GM12878 (cell line): ENCODE measurements at regions not wholly inside any gene's neighbourhood (a gene's known extent, or its start where the extent isn't known, plus 50 kb on each side); places are given as distances from the start of the nearest gene placed in this dataset.

Experiments used
- ATAC-seq: fragments of 200-7000 bp; cut with Tn5 transposase; 3 replicates; pipeline ENCODE4 v1.9.1; 2020; ENCODE audit warnings: mild to moderate bottlenecking, moderate library complexity
- BruUV-seq: library from RNA; stranded (reverse); fragments of 400-500 nt; replicated peaks from 2 replicates; lab custom pipeline; 2021; lab: Mats Ljungman, UMichigan
- CTCF ChIA-PET: fragments of 300-600 bp; sonication (Branson Sonifier 250); formaldehyde crosslinking; extraction: SDS; loops from one replicate; lab custom pipeline; 2021; ENCODE audit warnings: inconsistent platforms; lab: Yijun Ruan, JAX
- POLR2A ChIA-PET: fragments of 350-600 bp; formaldehyde crosslinking; extraction: SDS; loops from one replicate; lab custom pipeline; 2021; ENCODE audit warnings: inconsistent platforms; lab: Charles Lee
- RAD21 ChIA-PET: fragments of 300-600 bp; sonication (Branson Sonifier 250); formaldehyde crosslinking; loops from one replicate; lab custom pipeline; 2023; ENCODE audit warnings: antibody characterized with exemption; ENCODE audit not compliant: unreplicated experiment; lab: Charles Lee
- SMC1A ChIA-PET: fragments of 300-600 bp; sonication (Branson Sonifier 250); formaldehyde crosslinking; loops from one replicate; lab custom pipeline; 2023; ENCODE audit not compliant: unreplicated experiment, uncharacterized antibody; lab: Charles Lee
- DNase-seq: peaks from one replicate; pipeline ENCODE4 v3.0.0-alpha.2; 2011; ENCODE audit warnings: low read depth, low spot score
- FAIRE-seq: peaks from 3 replicates; lab custom pipeline; 2011; peaks lifted over from hg19 to GRCh38; lab: Jason Lieb, UNC
- H2AFZ ChIP-seq: 2 replicates; pipeline ENCODE4 v1.6.0; 2011; ENCODE audit warnings: low read depth, low read length, control low read depth; ENCODE audit not compliant: control insufficient read depth
- H3K27ac ChIP-seq: 2 replicates; pipeline ENCODE4 v1.5.1; 2011; ENCODE audit warnings: control low read depth; ENCODE audit not compliant: control insufficient read depth, insufficient read depth
- H3K27me3 ChIP-seq, 2 experiments: replicated peaks in 1 of 2; 2 replicates each; pipeline versions ENCODE4 v1.6.0 to v1.6.1; 2011; ENCODE audit warnings: low read length in 1 of 2; ENCODE audit not compliant: control insufficient read depth in 2 of 2, insufficient read depth in 2 of 2
- H3K36me3 ChIP-seq, 2 experiments: 2 replicates each; pipeline ENCODE4 v1.5.1; 2011; ENCODE audit warnings: low read length in 1 of 2; ENCODE audit not compliant: control insufficient read depth in 2 of 2, insufficient read depth in 2 of 2
- H3K4me1 ChIP-seq: 2 replicates; pipeline ENCODE4 v1.6.1; 2011; ENCODE audit warnings: mild to moderate bottlenecking, low read length, moderate library complexity, mixed read lengths; ENCODE audit not compliant: control insufficient read depth, insufficient read depth
- H3K4me2 ChIP-seq: 2 replicates; pipeline ENCODE4 v1.6.0; 2011; ENCODE audit warnings: control low read depth; ENCODE audit not compliant: control insufficient read depth, insufficient read depth
- H3K4me3 ChIP-seq: fragments of 200-600 bp; sonication (generic); 2 replicates; pipeline ENCODE4 v1.5.1; 2016
- H3K79me2 ChIP-seq: 2 replicates; pipeline ENCODE4 v1.6.0; 2011; ENCODE audit warnings: low read length; ENCODE audit not compliant: control insufficient read depth, insufficient read depth
- H3K9ac ChIP-seq: 2 replicates; pipeline ENCODE4 v1.8.0; 2011; ENCODE audit warnings: low read length, control low read depth, mixed read lengths; ENCODE audit not compliant: control insufficient read depth, insufficient read depth
- H3K9me3 ChIP-seq: replicated peaks from 3 replicates; pipeline ENCODE4 v1.5.1; 2011; ENCODE audit warnings: mild to moderate bottlenecking, low read length; ENCODE audit not compliant: control insufficient read depth, insufficient read depth
- H4K20me1 ChIP-seq: 2 replicates; pipeline ENCODE4 v1.6.0; 2011; ENCODE audit not compliant: control insufficient read depth, insufficient read depth
- BCLAF1 ChIP-seq: fragments of 450-650 bp; IDR thresholded peaks from 2 replicates; pipeline ENCODE4 v1.6.1; 2017; ENCODE audit warnings: antibody characterized with exemption, mild to moderate bottlenecking, moderate library complexity
- CEBPB ChIP-seq, 2 experiments: fragments of 150-350 bp in 1 of 2; IDR thresholded peaks; 2 replicates each; pipeline ENCODE4 v1.6.1; 2012 to 2014; ENCODE audit warnings: low read depth in 2 of 2, low read length in 2 of 2, borderline replicate concordance in 1 of 2, inconsistent platforms in 1 of 2
- CTCF ChIP-seq, 3 experiments: IDR thresholded peaks in 2 of 3; conservative IDR thresholded peaks in 1 of 3; 2 replicates each; pipeline ENCODE4 v1.5.1; 2011; ENCODE audit warnings: low read depth in 3 of 3, low read length in 3 of 3, mild to moderate bottlenecking in 3 of 3, control low read depth in 2 of 3, moderate library complexity in 2 of 3, inconsistent platforms in 1 of 3, mixed read lengths in 1 of 3; ENCODE audit not compliant: control insufficient read depth in 2 of 3, insufficient read depth in 1 of 3; ENCODE audit errors: extremely low read depth in 1 of 3
- CUX1 ChIP-seq: IDR thresholded peaks from 2 replicates; pipeline ENCODE4 v1.6.1; 2012; ENCODE audit warnings: improper control_type of control experiment, low read depth, low read length; ENCODE audit not compliant: insufficient replicate concordance
- E2F4 ChIP-seq: IDR thresholded peaks from 2 replicates; pipeline ENCODE4 v1.6.1; 2012; ENCODE audit warnings: low read depth, low read length, improper control_type of control experiment
- EGR1 ChIP-seq, 2 experiments: IDR thresholded peaks; 1 replicate in 1 of 2; 2 replicates in 1 of 2; pipeline ENCODE4 v1.6.1; 2011 to 2012; ENCODE audit warnings: low read depth in 2 of 2, low read length in 2 of 2, borderline replicate concordance in 1 of 2, mild to moderate bottlenecking in 1 of 2, moderate library complexity in 1 of 2
- MTA2 ChIP-seq: fragments of 450-650 bp; IDR thresholded peaks from 2 replicates; pipeline ENCODE4 v1.6.1; 2016; ENCODE audit warnings: low read depth, mild to moderate bottlenecking, moderate library complexity
- SKIL ChIP-seq: fragments of 450-650 bp; IDR thresholded peaks from 2 replicates; pipeline ENCODE4 v1.6.1; 2017; ENCODE audit warnings: mild to moderate bottlenecking, low read depth, inconsistent platforms; ENCODE audit not compliant: poor library complexity, severe bottlenecking
- STAT3 ChIP-seq: IDR thresholded peaks from 2 replicates; pipeline ENCODE4 v1.6.1; 2011; ENCODE audit warnings: low read depth, low read length, improper control_type of control experiment
- ZNF622 ChIP-seq: fragments of 450-650 bp; IDR thresholded peaks from 2 replicates; pipeline ENCODE4 v1.6.1; 2017; ENCODE audit warnings: mild to moderate bottlenecking, inconsistent platforms
- WGBS: methylation state at CpG from one replicate; pipeline ENCODE4 v1.1.6; 2016; ENCODE audit warnings: low lambda C conversion rate; ENCODE audit not compliant: insufficient replicate concordance, insufficient coverage; ENCODE audit errors: missing lambda C conversion rate; 5-methylcytosine and 5-hydroxymethylcytosine counted together
- in situ Hi-C: fragments of 300-500 bp; cut with MboI; formaldehyde crosslinking; loops from 9 replicates; pipeline ENCODE4 v1.14.3; 2018; ENCODE audit warnings: mixed read lengths
- intact Hi-C: fragments of 100-400 bp; cut with micrococcal nuclease; formaldehyde crosslinking; loops from one replicate; pipeline ENCODE4 v1.14.2; 2022; ENCODE audit not compliant: unreplicated experiment

GRCh38 chr9:12095931-12096330, 597.3 kb upstream of the TYRP1 start:
- 14% methylated on average over 4 of the region's 4 CpGs for WGBS
- DNase-seq: no peak
- no TSS peak for BruUV-seq
- intact Hi-C loops: no loop called here
- CTCF ChIA-PET: no interaction called here
- no peak overlapping the region for H3K4me3 ChIP-seq
- no peak for ATAC-seq
- H3K9ac ChIP-seq: no peak overlapping the region
- no peaks in the 10 kb centered on the region for H3K4me1 ChIP-seq
- H3K27ac ChIP-seq: no peak overlapping the region
- no peak overlapping the region for H2AFZ ChIP-seq
- H3K36me3 ChIP-seq: no peaks in the 10 kb centered on the region
- no peak overlapping the region for H3K4me2 ChIP-seq
- H3K27me3 ChIP-seq: no peaks in the 10 kb centered on the region
- no peaks in the 10 kb centered on the region for H3K79me2 ChIP-seq
- no peak for FAIRE-seq
- no peaks in the 10 kb centered on the region for H3K9me3 ChIP-seq
- RAD21 ChIA-PET: no interaction called here
- POLR2A ChIA-PET: no interaction called here
- SMC1A ChIA-PET: no interaction called here
- H4K20me1 ChIP-seq: no peaks in the 10 kb centered on the region
- in situ Hi-C loops: no loop called here
- TF ChIP-seq E2F4: no peak
- TF ChIP-seq SKIL: no peak
- no peak for TF ChIP-seq CEBPB (IDR thresholded peaks at IDR 0.05; ENCODE audit: borderline replicate concordance in 1 of 2, low read depth in 2 of 2, low read length in 2 of 2)
- TF ChIP-seq MTA2: no peak
- no peak for TF ChIP-seq CUX1
- no peak for TF ChIP-seq CTCF (IDR thresholded peaks at IDR 0.05 in 2 of 3, conservative IDR thresholded peaks at IDR 0.05 in 1 of 3; ENCODE audit: control insufficient read depth in 2 of 3, extremely low read depth in 1 of 3, insufficient read depth in 1 of 3, low read depth in 3 of 3, low read length in 3 of 3)
- no peak for TF ChIP-seq BCLAF1
- TF ChIP-seq ZNF622: no peak
- no peak for TF ChIP-seq EGR1 (IDR thresholded peaks at IDR 0.05; ENCODE audit: borderline replicate concordance in 1 of 2, low read depth in 2 of 2, low read length in 2 of 2)
- no peak for TF ChIP-seq STAT3
